ENCODE measurements at regions not wholly inside any gene's neighbourhood (a gene's known extent, or its start where the extent isn't known, plus 50 kb on each side); places are given as distances from the start of the nearest gene placed in this dataset.

- Histone ChIP-seq H3K27me3 (ENCODE audit: control insufficient read depth, insufficient read depth, low read length) (no peaks in the 10 kb centered on the region), H3K9me1 (ENCODE audit: insufficient read depth, low read length) (no peaks in the 10 kb centered on the region), H3K27ac (ENCODE audit: insufficient read depth, low read length) (no peak overlapping the region), H2BK120ac (ENCODE audit: low read depth, low read length) (no peak overlapping the region), H2AFZ (replicated peaks; ENCODE audit: low read length, poor library complexity) (no peak overlapping the region), H3K9ac (ENCODE audit: low read depth, low read length) (no peak overlapping the region), H3K79me1 (ENCODE audit: low read depth in 1 of 2, low read length in 2 of 2) (no peaks in the 10 kb centered on the region), H3K36me3 (ENCODE audit: control insufficient read depth, insufficient read depth, low read length) (no peaks in the 10 kb centered on the region), H3K4me2 (ENCODE audit: low read depth, low read length) (no peak overlapping the region), H3K4me1 (ENCODE audit: control insufficient read depth, insufficient read depth, low read length) (no peaks in the 10 kb centered on the region), H3K14ac (replicated peaks; ENCODE audit: low read depth, low read length) (no peak overlapping the region), H2BK15ac (ENCODE audit: low read depth, low read length) (no peak overlapping the region), H4K20me1 (ENCODE audit: insufficient read depth, low read length) (no peaks in the 10 kb centered on the region), H2BK5ac (ENCODE audit: low read depth, low read length, poor library complexity, severe bottlenecking) (no peak overlapping the region), H3K18ac (ENCODE audit: low read depth, low read length) (no peak overlapping the region), H4K91ac (ENCODE audit: insufficient read depth, low read depth, low read length) (no peak overlapping the region), H2BK20ac (ENCODE audit: low read depth, low read length) (no peak overlapping the region), H3K23ac (ENCODE audit: low read depth, low read length) (no peak overlapping the region), H3K9me3 (ENCODE audit: control insufficient read depth, insufficient read depth, low read length) (peaks cover 5% of the 10 kb centered on the region), H2AK9ac (replicated peaks; ENCODE audit: low read depth, low read length, poor library complexity) (no peak overlapping the region), H3K56ac (ENCODE audit: extremely low read depth, insufficient read depth, low read length) (no peak overlapping the region), H4K8ac (ENCODE audit: low read depth in 2 of 2, low read length in 2 of 2) (no peak overlapping the region), H3K4me3 (ENCODE audit: insufficient read depth, low read depth, low read length) (no peak overlapping the region), H2AK5ac (ENCODE audit: low read depth, low read length) (no peak overlapping the region), H3K4ac (ENCODE audit: low read depth, low read length) (no peak overlapping the region), H4K5ac (ENCODE audit: low read depth, low read length) (no peak overlapping the region)
- in situ Hi-C loops (cut with MboI; ENCODE audit: low sequenced_read_pairs) = no loop called here
- intact Hi-C loops (cut with micrococcal nuclease) = no loop called here
- WGBS, 2 experiments (ENCODE audit: extremely low coverage in 2 of 2, insufficient read length in 1 of 2) = no CpG with 5 or more reads among the region's 5 CpGs
- POLR2A ChIA-PET (ENCODE audit: unreplicated experiment) = no interaction called here
- dilution Hi-C loops (cut with HindIII; ENCODE audit: low sequenced_read_pairs, unreplicated experiment) = no loop called here
- DNase-seq (no peak), ATAC-seq (ENCODE audit: low read depth) (no peak)
- BruUV-seq (replicated peaks) = no TSS peak
- TF ChIP-seq MXI1 (IDR thresholded peaks at IDR 0.05; ENCODE audit: borderline replicate concordance, low read depth, low read length) (no peak), CHD1 (IDR thresholded peaks at IDR 0.05; ENCODE audit: low read depth, low read length) (no peak), POLR2A (IDR thresholded peaks at IDR 0.05; ENCODE audit: low read depth, low read length) (no peak), MAZ (IDR thresholded peaks at IDR 0.05; ENCODE audit: borderline replicate concordance, low read depth, low read length) (no peak), NFE2L2 (IDR thresholded peaks at IDR 0.05; ENCODE audit: low read depth, low read length) (no peak), RCOR1 (IDR thresholded peaks at IDR 0.05; ENCODE audit: insufficient replicate concordance, low read length) (no peak), RAD21 (IDR thresholded peaks at IDR 0.05; ENCODE audit: low read length) (no peak), MAFK (IDR thresholded peaks at IDR 0.05; ENCODE audit: low read depth, low read length) (no peak), CEBPB (IDR thresholded peaks at IDR 0.05; ENCODE audit: low read depth, low read length) (no peak), USF2 (IDR thresholded peaks at IDR 0.05; ENCODE audit: low read depth, low read length) (no peak), SMC3 (IDR thresholded peaks at IDR 0.05; ENCODE audit: low read depth, low read length) (no peak), BHLHE40 (IDR thresholded peaks at IDR 0.05; ENCODE audit: low read depth, low read length) (no peak), FOS (IDR thresholded peaks at IDR 0.05; ENCODE audit: low read depth, low read length) (no peak), ELK1 (IDR thresholded peaks at IDR 0.05; ENCODE audit: borderline replicate concordance, low read depth, low read length) (no peak), RFX5 (IDR thresholded peaks at IDR 0.05; ENCODE audit: low read depth, low read length) (no peak), CTCF (conservative IDR thresholded peaks at IDR 0.05; ENCODE audit: low read depth, low read length) (no peak)
- CTCF ChIA-PET = no interaction called here
Measured at GRCh38 chr20:41939659-41940058, 321.5 kb upstream of the CHD6 start.
